SU-DHL-6 (cell line): ENCODE measurements at regions not wholly inside any gene's neighbourhood (a gene's known extent, or its start where the extent isn't known, plus 50 kb on each side); places are given as distances from the start of the nearest gene placed in this dataset.

ENCODE experiments used
- EZH2phosphoT487 ChIP-seq: fragments of 200-600 bp; sonication (generic), shearing (Covaris generic); conservative IDR thresholded peaks from 2 replicates; pipeline ENCODE4 v1.6.1; 2018; ENCODE audit warnings: mild to moderate bottlenecking, antibody characterized with exemption, low read length, moderate library complexity, mixed read lengths
- TF ChIP-seq, protein P1 (sequence below): fragments of 200-600 bp; sonication (generic); IDR thresholded peaks from one replicate; pipeline ENCODE4 v1.5.1; 2017; ENCODE audit warnings: antibody characterized with exemption, mild to moderate bottlenecking, low read length, moderate library complexity; ENCODE audit not compliant: insufficient read depth, poor library complexity, severe bottlenecking

DNA sequence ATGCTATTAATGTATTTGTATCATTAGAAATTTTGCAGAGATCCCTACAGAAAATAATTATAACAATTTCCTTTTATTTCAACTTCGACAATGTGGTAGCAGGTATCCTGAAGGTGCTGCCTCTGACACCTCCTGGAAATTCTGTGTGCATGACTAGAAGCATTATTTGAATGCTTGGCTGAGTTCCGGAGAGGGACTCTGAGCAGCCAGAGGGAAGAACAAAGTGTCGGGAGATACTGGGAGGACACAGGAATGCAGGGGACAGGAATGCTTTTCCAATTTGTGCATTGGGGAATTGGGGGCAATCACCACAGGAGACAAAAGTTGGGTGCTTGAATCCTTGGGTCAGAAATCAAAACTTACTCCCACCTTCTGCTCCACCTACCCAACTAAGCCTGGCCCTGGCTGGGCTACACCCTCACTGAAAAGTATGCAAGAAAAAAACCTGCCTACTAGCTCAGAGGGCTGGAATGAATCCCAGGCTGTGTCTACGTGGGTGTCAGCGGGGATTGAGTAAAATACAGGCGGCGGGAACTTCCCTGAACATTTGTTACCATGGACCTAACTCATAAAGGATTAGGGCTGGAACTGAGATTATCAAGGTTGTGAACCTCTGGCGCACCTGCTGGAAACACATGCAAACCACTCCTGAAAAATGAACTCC is 299.3 kb downstream of the SOX11 start:
- TF ChIP-seq, protein P1, sequence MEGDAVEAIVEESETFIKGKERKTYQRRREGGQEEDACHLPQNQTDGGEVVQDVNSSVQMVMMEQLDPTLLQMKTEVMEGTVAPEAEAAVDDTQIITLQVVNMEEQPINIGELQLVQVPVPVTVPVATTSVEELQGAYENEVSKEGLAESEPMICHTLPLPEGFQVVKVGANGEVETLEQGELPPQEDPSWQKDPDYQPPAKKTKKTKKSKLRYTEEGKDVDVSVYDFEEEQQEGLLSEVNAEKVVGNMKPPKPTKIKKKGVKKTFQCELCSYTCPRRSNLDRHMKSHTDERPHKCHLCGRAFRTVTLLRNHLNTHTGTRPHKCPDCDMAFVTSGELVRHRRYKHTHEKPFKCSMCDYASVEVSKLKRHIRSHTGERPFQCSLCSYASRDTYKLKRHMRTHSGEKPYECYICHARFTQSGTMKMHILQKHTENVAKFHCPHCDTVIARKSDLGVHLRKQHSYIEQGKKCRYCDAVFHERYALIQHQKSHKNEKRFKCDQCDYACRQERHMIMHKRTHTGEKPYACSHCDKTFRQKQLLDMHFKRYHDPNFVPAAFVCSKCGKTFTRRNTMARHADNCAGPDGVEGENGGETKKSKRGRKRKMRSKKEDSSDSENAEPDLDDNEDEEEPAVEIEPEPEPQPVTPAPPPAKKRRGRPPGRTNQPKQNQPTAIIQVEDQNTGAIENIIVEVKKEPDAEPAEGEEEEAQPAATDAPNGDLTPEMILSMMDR: no peak
- TF ChIP-seq EZH2phosphoT487: no peak
